Type B pancreatic cell (in vitro differentiated cells): ENCODE measurements at regions not wholly inside any gene's neighbourhood (a gene's known extent, or its start where the extent isn't known, plus 50 kb on each side); places are given as distances from the start of the nearest gene placed in this dataset.

Experiments used
- DNase-seq: peaks from one replicate; pipeline ENCODE4 v3.0.0; 2021; ENCODE audit warnings: mixed read lengths; ENCODE audit not compliant: unreplicated experiment; ENCODE audit errors: extremely low spot score
- H3K27ac Mint-ChIP-seq: 2 replicates; pipeline ENCODE4 v1.8.0; 2021; ENCODE audit warnings: mild to moderate bottlenecking, mixed read lengths
- H3K27me3 Mint-ChIP-seq: 2 replicates; pipeline ENCODE4 v1.8.0; 2021; ENCODE audit warnings: mixed read lengths
- H3K36me3 Mint-ChIP-seq: 2 replicates; pipeline ENCODE4 v1.8.0; 2021; ENCODE audit warnings: mixed read lengths
- H3K4me1 Mint-ChIP-seq: one replicate; pipeline ENCODE4 v1.8.0; 2021; ENCODE audit warnings: mixed read lengths; ENCODE audit not compliant: unreplicated experiment
- H3K4me3 Mint-ChIP-seq: 2 replicates; pipeline ENCODE4 v1.8.0; 2021; ENCODE audit warnings: mild to moderate bottlenecking, mixed read lengths
- H3K9me3 Mint-ChIP-seq: 2 replicates; pipeline ENCODE4 v1.8.0; 2021; ENCODE audit warnings: mixed read lengths
- TF ChIP-seq, protein P1 (sequence below): fragments of 200-600 bp; sonication (generic); conservative IDR thresholded peaks from 2 replicates; pipeline ENCODE4 v1.5.0; 2021; ENCODE audit warnings: antibody characterized with exemption, mild to moderate bottlenecking

DNA sequence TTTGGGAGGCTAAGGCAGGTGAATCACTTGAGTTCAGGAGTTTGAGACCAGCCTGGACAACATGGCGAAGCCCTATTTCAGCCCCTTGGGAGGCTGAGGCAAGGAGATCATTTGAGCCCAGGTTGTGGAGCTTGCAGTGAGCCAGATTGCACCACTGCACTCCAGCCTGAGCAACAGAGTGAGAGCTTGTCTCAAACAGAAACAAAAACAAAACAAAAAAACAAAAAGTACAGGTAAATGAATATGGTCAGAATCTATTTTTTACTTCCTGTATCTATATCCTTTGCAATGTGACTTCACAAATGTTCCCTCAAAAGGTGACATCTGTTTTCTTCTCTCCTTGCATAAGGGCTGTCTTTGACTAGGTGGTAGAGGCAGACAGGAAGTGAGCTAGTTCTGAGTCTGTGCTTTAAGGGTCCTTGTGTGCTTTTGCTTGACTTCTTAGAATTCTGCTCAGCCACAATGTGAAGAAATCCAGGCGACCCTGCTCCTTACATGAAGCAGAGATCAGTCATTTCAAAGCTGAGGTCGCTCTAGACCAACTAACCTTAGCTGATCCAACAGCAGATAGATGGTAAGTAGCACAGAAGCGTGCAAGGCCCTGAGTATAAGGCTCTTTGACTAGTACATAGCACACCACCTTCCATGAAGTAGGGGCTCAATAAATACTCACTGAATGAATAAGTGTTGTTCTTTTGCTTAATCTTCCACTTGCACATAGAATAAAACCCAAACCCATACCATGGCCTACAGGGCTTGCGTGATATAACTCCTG lies 423.2 kb upstream of the PCDH15 start:
- Mint-ChIP-seq H3K4me3 (no peak overlapping the region), H3K4me1 (no peaks in the 10 kb centered on the region), H3K27me3 (no peaks in the 10 kb centered on the region), H3K36me3 (no peaks in the 10 kb centered on the region), H3K27ac (no peak overlapping the region), H3K9me3 (no peaks in the 10 kb centered on the region)
- TF ChIP-seq, protein P1, sequence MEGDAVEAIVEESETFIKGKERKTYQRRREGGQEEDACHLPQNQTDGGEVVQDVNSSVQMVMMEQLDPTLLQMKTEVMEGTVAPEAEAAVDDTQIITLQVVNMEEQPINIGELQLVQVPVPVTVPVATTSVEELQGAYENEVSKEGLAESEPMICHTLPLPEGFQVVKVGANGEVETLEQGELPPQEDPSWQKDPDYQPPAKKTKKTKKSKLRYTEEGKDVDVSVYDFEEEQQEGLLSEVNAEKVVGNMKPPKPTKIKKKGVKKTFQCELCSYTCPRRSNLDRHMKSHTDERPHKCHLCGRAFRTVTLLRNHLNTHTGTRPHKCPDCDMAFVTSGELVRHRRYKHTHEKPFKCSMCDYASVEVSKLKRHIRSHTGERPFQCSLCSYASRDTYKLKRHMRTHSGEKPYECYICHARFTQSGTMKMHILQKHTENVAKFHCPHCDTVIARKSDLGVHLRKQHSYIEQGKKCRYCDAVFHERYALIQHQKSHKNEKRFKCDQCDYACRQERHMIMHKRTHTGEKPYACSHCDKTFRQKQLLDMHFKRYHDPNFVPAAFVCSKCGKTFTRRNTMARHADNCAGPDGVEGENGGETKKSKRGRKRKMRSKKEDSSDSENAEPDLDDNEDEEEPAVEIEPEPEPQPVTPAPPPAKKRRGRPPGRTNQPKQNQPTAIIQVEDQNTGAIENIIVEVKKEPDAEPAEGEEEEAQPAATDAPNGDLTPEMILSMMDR, result no peak
- DNase-seq, result no peak

DNA sequence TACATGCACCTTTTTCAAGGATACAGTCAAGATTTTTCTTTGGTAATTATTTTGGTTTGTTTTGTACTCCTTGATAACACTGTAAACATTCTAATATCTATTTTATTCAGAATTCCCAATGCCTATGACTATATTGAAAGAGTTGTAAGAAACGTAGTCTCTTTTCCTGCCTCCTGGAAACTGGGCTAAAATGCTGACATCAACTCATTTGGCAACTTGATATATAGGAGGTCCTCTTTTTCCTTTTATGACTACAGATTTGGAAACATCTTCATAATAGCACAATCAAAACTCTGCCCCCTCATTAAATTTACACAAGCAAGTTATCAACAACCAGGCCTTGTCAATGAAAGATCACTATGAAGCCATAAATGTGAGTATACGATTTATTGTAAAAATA lies 422.3 kb upstream of the PCDH15 start:
- Mint-ChIP-seq H3K27ac (no peak overlapping the region), H3K9me3 (no peaks in the 10 kb centered on the region)

DNA sequence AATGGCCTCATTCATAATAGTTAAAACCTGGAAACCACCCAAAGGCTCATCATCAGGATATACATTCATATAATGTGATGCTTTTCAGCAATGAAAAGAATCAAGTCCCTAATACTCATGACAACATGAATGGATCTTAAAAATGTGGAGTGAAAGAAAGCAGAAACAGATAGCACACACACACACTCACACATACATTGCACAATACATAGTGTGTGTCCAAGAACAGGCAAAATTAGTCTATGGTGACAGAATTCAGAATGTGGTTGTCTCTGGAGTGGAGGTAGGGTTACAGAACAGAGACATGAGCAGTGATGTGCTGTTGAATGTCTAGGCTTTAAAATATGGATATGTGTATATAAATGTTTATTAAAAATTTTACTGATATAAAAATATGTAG lies 419.9 kb upstream of the PCDH15 start:
- TF ChIP-seq, protein P1, result no peak
- Mint-ChIP-seq H3K36me3 (no peaks in the 10 kb centered on the region), H3K9me3 (no peaks in the 10 kb centered on the region), H3K27me3 (no peaks in the 10 kb centered on the region), H3K27ac (no peak overlapping the region), H3K4me3 (no peak overlapping the region), H3K4me1 (no peaks in the 10 kb centered on the region)
- no peak for DNase-seq

More for the DNA sequence above, 422.3 kb upstream of the PCDH15 start:
- H3K4me1 Mint-ChIP-seq, result no peaks in the 10 kb centered on the region
- no peak overlapping the region for H3K4me3 Mint-ChIP-seq
- no peaks in the 10 kb centered on the region for H3K36me3 Mint-ChIP-seq
- TF ChIP-seq, protein P1, result no peak
- H3K27me3 Mint-ChIP-seq, result no peaks in the 10 kb centered on the region
- DNase-seq, result no peak

DNA sequence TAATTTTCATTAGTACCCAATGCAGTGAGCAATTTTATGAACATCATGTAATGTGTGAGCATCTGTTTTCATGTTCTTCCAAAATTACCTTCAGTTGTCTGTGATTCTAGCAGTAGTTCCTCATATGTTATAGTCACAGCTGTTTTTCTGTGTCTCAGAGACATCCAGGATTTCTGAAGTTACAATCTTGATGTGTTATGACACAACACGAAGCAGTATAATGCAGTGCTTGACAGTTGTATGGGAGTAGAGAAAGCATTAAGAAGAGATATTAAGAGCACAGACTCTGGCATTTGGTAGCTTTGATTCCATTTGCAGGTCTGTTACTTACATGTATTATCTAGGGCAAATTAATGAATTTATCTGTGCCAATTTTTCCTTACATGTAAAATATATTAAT lies 414.7 kb upstream of the PCDH15 start:
- no peak overlapping the region for H3K27ac Mint-ChIP-seq
- H3K4me1 Mint-ChIP-seq, result no peaks in the 10 kb centered on the region
- H3K36me3 Mint-ChIP-seq, result no peaks in the 10 kb centered on the region
- no peak for DNase-seq
- TF ChIP-seq, protein P1, result no peak
- no peaks in the 10 kb centered on the region for H3K27me3 Mint-ChIP-seq
- H3K4me3 Mint-ChIP-seq, result no peak overlapping the region
- no peaks in the 10 kb centered on the region for H3K9me3 Mint-ChIP-seq

DNA sequence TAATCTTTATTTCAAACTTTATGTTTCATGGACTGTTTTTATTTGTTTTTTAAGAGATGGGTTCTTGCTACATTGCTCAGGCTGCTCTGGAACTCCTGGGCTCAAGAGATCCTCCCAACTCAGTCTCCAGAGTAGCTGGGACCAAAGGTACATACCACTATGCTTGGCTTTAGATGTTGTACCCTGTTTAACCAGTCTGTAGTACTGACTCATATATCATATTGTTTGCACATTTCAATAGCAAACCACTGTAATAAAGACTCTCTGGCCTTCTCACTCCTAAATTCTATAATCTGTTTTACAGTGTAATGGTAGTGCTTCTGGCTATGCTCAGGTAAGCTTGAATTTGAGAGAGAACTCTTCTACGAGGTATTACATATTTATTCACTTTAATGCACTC lies 413.6 kb upstream of the PCDH15 start:
- no peak overlapping the region for H3K27ac Mint-ChIP-seq
- no peaks in the 10 kb centered on the region for H3K27me3 Mint-ChIP-seq
- H3K4me1 Mint-ChIP-seq, result no peaks in the 10 kb centered on the region
- no peak for DNase-seq
- TF ChIP-seq, protein P1, result no peak
- H3K36me3 Mint-ChIP-seq, result no peaks in the 10 kb centered on the region
- no peaks in the 10 kb centered on the region for H3K9me3 Mint-ChIP-seq
- no peak overlapping the region for H3K4me3 Mint-ChIP-seq
